Erythroblast (primary cell): ENCODE measurements at regions not wholly inside any gene's neighbourhood (a gene's known extent, or its start where the extent isn't known, plus 50 kb on each side); places are given as distances from the start of the nearest gene placed in this dataset.

Experiments
- DNase-seq, 2 experiments: peaks; one replicate each; lab custom pipeline; 2025; lab: John Stamatoyannopoulos, UW
- GATA1 ChIP-seq: IDR thresholded peaks from 2 replicates; pipeline ENCODE4 v1.6.1; 2011; ENCODE audit warnings: low read depth, mild to moderate bottlenecking, control low read depth, low read length, moderate library complexity
- POLR2A ChIP-seq: IDR thresholded peaks from 2 replicates; pipeline ENCODE4 v1.6.1; 2011; ENCODE audit warnings: mild to moderate bottlenecking, low read length

GRCh38 chr13:53131361-53131760 lies 102.7 kb downstream of the OLFM4 start:
- no peak for DNase-seq
- TF ChIP-seq GATA1 (no peak), POLR2A (no peak)

DNA sequence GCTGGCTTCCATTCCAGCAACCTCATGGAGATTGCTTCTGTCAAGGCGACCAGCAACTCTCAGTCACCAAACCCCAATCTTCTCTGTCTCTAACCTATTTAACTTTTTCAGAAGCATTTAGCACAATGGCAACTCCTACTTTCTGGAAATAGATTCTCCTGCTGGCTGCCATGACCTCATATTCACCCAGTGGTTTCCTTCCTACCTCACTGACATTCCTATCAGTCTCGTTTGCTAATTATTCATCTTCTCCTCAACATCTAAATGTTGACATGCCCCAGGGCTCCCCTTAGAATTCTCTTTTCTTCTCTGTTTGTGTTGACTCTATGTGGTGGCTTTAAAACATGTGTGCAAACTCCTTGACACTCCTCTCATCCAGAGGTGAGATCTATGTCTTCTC lies 106.7 kb downstream of the OLFM4 start:
- DNase-seq = no peak
- TF ChIP-seq GATA1 (no peak), POLR2A (no peak)

DNA sequence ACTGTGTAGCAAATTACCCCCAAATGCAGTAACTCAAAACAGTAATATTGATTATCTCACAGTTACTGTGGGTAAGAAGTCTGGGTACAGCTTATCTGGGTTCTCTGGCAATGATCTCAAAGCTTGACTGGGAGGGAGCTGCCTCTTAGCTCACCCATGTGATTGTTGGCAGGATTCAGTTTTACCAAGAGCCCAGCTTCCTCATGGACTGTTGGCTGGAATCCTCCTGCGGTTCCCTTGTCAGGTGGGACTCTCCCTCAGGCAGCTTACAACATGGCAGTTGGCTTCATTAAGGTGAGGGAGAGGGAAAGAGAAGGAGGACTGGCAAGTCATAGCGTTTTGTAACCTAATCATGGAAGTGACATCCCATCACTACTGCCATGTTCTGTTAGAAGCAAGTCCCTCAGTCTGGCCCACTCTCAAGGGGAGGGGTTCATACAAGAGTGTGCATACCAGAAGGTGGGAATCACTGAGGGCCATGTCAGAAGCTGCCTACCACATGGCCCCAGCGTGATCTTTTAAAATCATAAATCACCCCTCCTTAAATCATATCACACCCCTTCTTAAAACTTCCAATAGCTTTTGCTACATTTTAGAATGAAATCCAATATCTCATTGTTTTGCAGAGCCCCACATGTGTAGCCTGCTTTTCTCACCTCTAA lies 108.1 kb downstream of the OLFM4 start:
- TF ChIP-seq POLR2A (no peak), GATA1 (no peak)
- no peak for DNase-seq

DNA sequence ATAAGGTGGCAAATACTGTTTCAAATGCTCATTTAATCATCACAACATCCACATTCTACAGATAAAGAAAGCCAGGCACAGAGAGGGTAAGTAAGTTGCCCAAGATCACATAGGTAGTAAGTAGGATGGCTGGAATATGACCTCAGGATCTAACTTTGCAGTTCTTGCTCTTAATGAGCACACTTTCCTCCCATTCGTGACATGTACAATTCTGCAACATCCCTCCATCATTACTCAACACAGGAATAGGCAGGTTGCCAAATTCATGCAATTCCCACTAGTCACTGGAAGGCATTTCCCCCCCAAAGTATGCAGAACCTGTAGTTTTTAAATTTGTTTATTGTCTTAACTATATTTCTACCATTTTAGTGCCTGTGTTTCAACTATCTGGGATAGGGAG lies 109.2 kb downstream of the OLFM4 start:
- no peak for DNase-seq
- no peak for TF ChIP-seq POLR2A
- TF ChIP-seq GATA1 = no peak

DNA sequence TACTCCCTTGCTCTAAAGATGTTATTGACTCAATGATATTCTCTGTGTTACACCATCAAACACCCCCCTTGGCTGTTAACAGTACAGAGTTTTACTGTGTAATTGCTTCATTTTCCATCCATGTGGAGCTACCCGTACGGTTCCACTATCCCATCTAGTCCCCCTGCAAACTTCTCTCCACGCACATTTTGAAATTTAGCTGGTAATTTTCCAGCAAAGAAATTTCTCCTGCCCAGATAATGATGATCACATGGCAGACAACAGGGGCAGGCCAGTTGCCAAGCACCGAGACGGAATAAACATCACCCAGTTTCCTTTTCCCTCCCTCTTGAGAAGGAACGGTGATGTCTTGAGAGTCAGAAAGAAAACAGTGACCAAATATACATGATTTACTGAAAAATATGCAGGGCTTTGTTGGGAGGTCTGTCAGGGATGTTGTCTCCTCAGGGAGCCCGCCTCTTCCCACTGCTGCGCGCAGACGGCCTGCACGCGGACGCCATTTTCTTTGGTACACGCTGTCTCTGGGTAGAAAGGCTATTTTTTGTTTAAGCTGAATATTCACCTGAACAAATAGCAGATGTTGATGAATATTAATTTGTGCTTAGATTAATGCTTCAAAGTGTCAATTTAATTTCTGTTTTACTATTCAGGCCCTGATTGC lies 109.9 kb downstream of the OLFM4 start:
- DNase-seq = no peak
- TF ChIP-seq POLR2A (no peak), GATA1 (no peak)

- DNase-seq = no peak
- TF ChIP-seq GATA1 = no peak
- TF ChIP-seq POLR2A = no peak
Observed at GRCh38 chr13:53141336-53141735, 112.7 kb downstream of the OLFM4 start.

DNA sequence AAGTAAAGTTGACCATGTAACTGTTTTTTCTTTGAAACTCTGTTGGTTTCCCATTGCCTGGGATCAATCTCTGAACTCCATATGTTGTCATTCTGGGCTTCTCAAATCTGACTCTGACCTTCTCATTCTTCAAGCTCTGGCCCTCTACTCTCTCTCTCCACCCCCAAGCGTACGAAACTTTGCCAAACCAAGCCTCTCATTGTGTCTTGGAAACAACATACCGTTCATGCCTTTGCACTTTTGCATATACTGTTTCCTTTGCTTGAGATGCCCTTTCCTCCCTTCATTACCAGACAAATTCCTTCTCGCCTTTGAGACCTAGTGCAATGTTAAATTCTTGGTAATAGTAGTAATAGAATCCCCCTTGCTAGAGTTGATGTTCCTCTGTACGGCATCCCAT lies 113.7 kb downstream of the OLFM4 start:
- TF ChIP-seq GATA1 (no peak), POLR2A (no peak)
- no peak for DNase-seq

GRCh38 chr13:53143757-53144339 lies 115.2 kb downstream of the OLFM4 start:
- no peak for DNase-seq
- TF ChIP-seq GATA1 (no peak), POLR2A (no peak)

DNA sequence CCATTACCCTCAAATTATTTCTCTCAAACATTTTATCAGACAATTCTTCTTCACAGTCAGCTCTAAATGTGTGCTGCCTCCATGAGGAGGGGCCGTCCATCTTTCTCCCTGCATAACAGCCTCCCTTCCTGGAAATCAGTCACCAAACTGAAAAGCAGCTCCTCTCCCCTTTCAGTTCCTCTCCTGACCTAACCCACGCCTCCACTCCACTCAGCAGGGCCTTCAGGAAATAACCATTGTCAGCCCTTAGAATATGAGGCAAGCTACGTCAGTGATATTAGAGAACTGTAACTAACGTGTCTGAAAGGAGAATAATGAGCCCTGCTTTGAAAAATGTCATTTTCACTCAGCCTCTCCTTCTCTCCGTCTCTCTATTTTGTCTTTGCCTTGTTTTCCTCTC lies 116.2 kb downstream of the OLFM4 start:
- DNase-seq = no peak
- TF ChIP-seq POLR2A = no peak
- no peak for TF ChIP-seq GATA1

DNA sequence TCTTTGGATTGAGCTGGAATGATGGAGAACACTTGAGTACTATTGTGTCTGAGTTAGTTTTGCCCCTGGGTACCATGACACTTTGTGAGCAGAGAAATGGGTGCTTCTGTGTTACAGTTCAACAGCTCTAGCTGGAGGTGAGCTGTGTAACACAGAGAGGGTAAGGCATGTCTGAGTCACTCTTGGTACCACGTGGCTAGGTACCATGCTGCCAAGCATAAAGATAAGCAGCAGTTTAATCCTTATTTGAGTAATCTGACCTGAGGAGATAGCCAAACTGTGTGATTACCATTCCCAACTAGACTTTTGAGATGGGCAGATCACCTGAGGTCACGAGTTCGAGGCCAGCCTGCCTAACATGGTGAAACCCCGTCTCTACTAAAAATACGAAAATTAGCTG lies 122.0 kb downstream of the OLFM4 start:
- no peak for DNase-seq
- TF ChIP-seq POLR2A = no peak
- TF ChIP-seq GATA1 = no peak

DNA sequence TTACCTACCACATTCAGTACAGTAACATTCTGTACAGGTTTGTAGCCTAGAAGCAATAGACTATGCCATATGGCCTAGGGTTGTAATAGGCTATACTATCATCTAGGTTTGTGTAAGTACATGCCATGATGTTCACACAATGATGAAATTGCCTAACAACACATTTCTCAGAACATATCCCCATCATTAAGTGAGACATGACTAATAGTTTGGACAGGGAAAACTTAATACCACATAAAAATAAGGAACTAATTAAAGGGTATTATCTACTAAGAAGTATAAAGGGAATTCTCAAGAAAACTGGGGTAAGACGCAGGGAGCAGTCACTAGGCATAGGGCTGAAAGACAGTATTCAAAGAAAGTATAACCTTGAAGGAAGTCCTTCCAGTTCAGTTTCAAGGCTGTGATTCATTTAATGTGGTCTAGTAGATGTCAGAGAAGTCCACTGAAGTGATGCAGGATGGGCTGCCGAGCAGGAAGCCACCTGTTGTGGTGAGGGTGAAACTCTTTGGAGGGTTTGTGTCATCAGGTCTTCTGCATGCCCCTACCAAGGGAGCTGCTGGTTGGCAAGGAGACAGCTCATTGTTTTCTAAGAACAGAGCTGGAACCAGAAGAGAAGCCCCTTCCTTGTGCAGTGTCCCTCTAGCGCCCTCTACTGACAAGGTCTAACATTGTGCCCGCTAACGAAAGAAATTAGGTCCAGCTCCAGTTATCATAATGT lies 122.9 kb downstream of the OLFM4 start:
- peak; percentile 39 to 68 for DNase-seq
- TF ChIP-seq POLR2A = no peak
- no peak for TF ChIP-seq GATA1

DNA sequence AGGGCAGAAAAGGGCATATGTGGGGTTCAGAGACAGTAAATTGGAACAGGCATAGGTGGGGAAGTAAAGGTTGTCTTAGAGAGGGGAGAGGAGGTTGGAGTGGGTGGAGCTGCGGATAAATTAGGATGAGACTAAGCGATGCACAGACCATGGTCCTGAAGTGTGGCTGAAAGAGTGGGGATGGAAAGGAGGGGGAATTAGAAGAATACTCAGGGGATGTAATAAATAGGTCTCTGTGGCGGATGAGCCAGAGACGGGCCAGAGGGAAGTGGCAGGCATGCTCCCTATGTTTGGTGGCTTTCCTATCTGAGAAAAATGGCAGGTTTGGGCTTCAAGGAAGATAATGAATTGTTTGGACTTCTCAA lies 123.4 kb downstream of the OLFM4 start:
- DNase-seq = no peak
- TF ChIP-seq GATA1 (no peak), POLR2A (no peak)

DNA sequence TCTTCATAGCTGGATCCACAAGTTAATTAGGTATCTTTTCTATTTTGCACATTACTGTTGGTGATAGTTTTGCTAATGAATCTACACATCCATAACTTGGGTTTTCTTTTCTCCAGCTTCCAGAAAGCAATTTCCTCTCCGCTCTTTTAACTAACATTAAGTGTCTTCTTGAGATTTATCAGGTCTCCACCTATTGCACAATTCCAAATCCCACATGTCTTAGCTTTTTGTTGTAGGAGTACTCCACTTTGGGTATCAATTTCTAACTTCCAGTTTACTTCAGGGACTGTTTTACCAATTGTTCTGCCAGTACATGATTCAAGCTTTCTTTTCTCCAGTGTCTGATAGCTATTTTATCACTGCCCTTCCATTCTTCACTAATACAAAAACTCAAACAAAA lies 129.6 kb downstream of the OLFM4 start:
- no peak for DNase-seq
- TF ChIP-seq POLR2A (no peak), GATA1 (no peak)

- TF ChIP-seq POLR2A = no peak
- no peak for TF ChIP-seq GATA1
- no peak for DNase-seq
Observed at GRCh38 chr13:53159431-53159830, 130.8 kb downstream of the OLFM4 start.

- no peak for DNase-seq
- TF ChIP-seq GATA1 (no peak), POLR2A (no peak)
Observed at GRCh38 chr13:53160211-53160610, 131.6 kb downstream of the OLFM4 start.
